ENCODE measurements at regions not wholly inside any gene's neighbourhood (a gene's known extent, or its start where the extent isn't known, plus 50 kb on each side); places are given as distances from the start of the nearest gene placed in this dataset.

DNA sequence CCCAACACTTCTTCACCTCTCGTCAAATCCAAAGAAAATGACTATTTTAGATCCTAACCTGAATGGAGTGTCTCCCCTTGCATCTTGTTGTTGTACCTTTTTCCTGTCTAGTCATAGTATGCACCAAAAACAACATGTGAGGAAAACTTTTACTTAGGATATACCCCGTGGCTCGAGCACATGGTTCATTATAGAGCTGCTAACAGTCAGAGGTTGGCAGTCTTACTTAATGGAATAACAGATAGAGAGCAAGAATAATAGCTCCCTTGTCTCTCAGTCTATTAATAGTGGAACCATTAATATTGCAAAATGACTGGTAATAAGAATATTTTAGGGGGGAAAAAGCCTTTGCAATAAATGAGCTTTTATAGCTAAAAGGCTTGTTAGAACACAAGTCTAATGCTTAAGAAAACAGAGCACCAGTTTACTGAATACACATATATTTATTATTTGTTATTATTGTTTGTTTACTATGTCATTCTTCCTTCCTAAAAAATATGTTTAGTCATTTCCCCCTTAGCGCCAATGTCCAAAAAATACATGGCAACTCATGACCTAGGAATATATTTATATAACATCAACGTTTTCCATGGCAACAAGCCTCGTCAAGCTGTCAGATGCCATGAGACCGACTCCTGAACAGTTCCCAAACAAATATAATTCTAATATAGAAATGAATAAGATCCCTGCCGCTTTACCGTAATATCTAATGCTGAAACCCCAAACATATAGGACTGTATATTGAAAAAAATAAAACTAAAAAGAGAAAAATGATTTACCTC is 592.4 kb downstream of the SOX5 start:
- DNase-seq (ENCODE audit: low read depth in 2 of 2), result no peak
- Histone ChIP-seq H3K9ac (ENCODE audit: insufficient read depth, low read length) (no peak overlapping the region), H3K4me2 (ENCODE audit: extremely low read depth, insufficient read depth, low read length) (no peak overlapping the region), H3K4me1 (ENCODE audit: control insufficient read depth, extremely low read depth, insufficient read depth, low read length) (no peaks in the 10 kb centered on the region), H4K20me1 (ENCODE audit: control insufficient read depth, extremely low read depth, insufficient read depth, low read length) (no peaks in the 10 kb centered on the region), H3K4me3 (replicated peaks in 1 of 4; ENCODE audit: control extremely low read depth in 1 of 4, insufficient read depth in 1 of 4, low read depth in 3 of 4, low read length in 4 of 4) (no peak overlapping the region), H3K79me2 (ENCODE audit: control insufficient read depth, insufficient read depth, low read length) (no peaks in the 10 kb centered on the region), H3K27ac (ENCODE audit: insufficient read depth, low read length) (no peak overlapping the region), H3K9me3 (ENCODE audit: control insufficient read depth, insufficient read depth, low read depth, low read length) (no peaks in the 10 kb centered on the region), H3K27me3 (ENCODE audit: control insufficient read depth, insufficient read depth, low read length) (no peaks in the 10 kb centered on the region), H3K36me3 (ENCODE audit: control insufficient read depth, insufficient read depth, low read length) (no peaks in the 10 kb centered on the region), H2AFZ (ENCODE audit: low read length) (no peak overlapping the region)
- no peak for TF ChIP-seq EZH2 (IDR thresholded peaks at IDR 0.05; ENCODE audit: low read length, missing control alignments)
- TF ChIP-seq, protein P1, sequence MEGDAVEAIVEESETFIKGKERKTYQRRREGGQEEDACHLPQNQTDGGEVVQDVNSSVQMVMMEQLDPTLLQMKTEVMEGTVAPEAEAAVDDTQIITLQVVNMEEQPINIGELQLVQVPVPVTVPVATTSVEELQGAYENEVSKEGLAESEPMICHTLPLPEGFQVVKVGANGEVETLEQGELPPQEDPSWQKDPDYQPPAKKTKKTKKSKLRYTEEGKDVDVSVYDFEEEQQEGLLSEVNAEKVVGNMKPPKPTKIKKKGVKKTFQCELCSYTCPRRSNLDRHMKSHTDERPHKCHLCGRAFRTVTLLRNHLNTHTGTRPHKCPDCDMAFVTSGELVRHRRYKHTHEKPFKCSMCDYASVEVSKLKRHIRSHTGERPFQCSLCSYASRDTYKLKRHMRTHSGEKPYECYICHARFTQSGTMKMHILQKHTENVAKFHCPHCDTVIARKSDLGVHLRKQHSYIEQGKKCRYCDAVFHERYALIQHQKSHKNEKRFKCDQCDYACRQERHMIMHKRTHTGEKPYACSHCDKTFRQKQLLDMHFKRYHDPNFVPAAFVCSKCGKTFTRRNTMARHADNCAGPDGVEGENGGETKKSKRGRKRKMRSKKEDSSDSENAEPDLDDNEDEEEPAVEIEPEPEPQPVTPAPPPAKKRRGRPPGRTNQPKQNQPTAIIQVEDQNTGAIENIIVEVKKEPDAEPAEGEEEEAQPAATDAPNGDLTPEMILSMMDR (conservative IDR thresholded peaks at IDR 0.05 in 1 of 2, IDR thresholded peaks at IDR 0.05 in 1 of 2; ENCODE audit: low read depth in 1 of 2, low read length in 2 of 2), result no peak

DNA sequence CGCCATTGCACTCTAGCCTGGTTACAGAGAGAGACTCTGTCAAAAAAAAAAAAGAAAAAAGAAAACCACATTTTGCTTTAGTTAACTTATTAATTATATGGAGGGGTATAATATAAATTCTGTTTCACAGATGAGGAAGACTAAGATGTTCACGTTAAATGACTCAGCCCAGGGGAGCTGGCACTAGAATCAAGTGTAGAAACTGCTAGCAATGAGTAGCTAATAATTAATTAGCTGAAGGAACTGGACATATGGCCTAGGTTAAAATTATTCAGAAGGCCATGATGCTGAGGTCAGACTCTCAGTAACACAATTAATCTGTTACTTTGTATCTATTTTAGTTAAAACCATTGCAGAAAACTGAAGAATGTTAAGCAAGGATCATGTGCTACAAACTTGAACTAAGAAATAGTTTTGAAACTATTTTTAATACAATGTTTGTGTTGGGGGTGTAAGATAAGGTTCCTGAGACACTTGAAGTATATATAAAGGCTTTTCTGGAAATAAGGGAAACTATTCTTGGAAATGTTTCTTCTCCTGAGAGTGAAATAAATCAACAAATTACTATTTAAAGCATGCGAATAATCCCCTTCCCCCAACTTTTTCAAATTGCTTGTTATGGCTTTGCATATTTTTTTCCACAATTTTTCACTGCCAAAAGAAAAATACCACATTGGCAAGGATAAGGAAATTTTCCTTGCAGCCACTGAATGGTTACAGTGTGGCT is 589.3 kb downstream of the SOX5 start:
- DNase-seq (ENCODE audit: low read depth in 2 of 2), result no peak
- H2AFZ ChIP-seq (ENCODE audit: low read length), result no peak overlapping the region
- no peaks in the 10 kb centered on the region for H3K79me2 ChIP-seq (ENCODE audit: control insufficient read depth, insufficient read depth, low read length)
- H4K20me1 ChIP-seq (ENCODE audit: control insufficient read depth, extremely low read depth, insufficient read depth, low read length), result no peaks in the 10 kb centered on the region
- H3K36me3 ChIP-seq (ENCODE audit: control insufficient read depth, insufficient read depth, low read length), result no peaks in the 10 kb centered on the region
- H3K9me3 ChIP-seq (ENCODE audit: control insufficient read depth, insufficient read depth, low read depth, low read length), result no peaks in the 10 kb centered on the region
- H3K27ac ChIP-seq (ENCODE audit: insufficient read depth, low read length), result no peak overlapping the region
- no peak overlapping the region for H3K9ac ChIP-seq (ENCODE audit: insufficient read depth, low read length)
- H3K4me1 ChIP-seq (ENCODE audit: control insufficient read depth, extremely low read depth, insufficient read depth, low read length), result no peaks in the 10 kb centered on the region
- H3K4me3 ChIP-seq (replicated peaks in 1 of 4; ENCODE audit: control extremely low read depth in 1 of 4, insufficient read depth in 1 of 4, low read depth in 3 of 4, low read length in 4 of 4), result no peak overlapping the region
- no peaks in the 10 kb centered on the region for H3K27me3 ChIP-seq (ENCODE audit: control insufficient read depth, insufficient read depth, low read length)
- TF ChIP-seq, protein P1 (conservative IDR thresholded peaks at IDR 0.05 in 1 of 2, IDR thresholded peaks at IDR 0.05 in 1 of 2; ENCODE audit: low read depth in 1 of 2, low read length in 2 of 2), result no peak
- TF ChIP-seq EZH2 (IDR thresholded peaks at IDR 0.05; ENCODE audit: low read length, missing control alignments), result no peak
- no peak overlapping the region for H3K4me2 ChIP-seq (ENCODE audit: extremely low read depth, insufficient read depth, low read length)

DNA sequence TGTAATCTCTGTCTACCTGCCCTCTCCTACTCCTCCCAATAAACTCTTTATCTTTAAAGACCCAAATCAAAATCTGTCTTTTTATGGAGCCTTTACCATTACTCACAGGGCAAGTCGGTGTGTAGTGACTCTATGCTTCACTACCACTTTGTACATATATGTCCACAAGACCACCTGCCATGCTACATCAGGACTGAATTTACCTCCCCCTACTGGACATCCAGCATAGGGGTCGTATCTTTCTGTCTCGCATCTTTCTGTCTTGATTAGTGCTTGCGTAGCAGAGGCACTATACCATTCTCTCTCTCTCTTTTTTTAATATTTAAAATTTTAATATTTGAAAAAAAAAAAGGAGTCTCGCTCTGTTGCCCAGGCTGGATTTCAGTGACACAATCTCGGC is 587.5 kb downstream of the SOX5 start:
- no peak overlapping the region for H2AFZ ChIP-seq (ENCODE audit: low read length)
- H3K9ac ChIP-seq (ENCODE audit: insufficient read depth, low read length), result no peak overlapping the region
- H3K4me2 ChIP-seq (ENCODE audit: extremely low read depth, insufficient read depth, low read length), result no peak overlapping the region
- H3K27me3 ChIP-seq (ENCODE audit: control insufficient read depth, insufficient read depth, low read length), result no peaks in the 10 kb centered on the region
- H3K79me2 ChIP-seq (ENCODE audit: control insufficient read depth, insufficient read depth, low read length), result no peaks in the 10 kb centered on the region
- H4K20me1 ChIP-seq (ENCODE audit: control insufficient read depth, extremely low read depth, insufficient read depth, low read length), result no peaks in the 10 kb centered on the region
- no peaks in the 10 kb centered on the region for H3K36me3 ChIP-seq (ENCODE audit: control insufficient read depth, insufficient read depth, low read length)
- no peak overlapping the region for H3K27ac ChIP-seq (ENCODE audit: insufficient read depth, low read length)
- TF ChIP-seq, protein P1 (conservative IDR thresholded peaks at IDR 0.05 in 1 of 2, IDR thresholded peaks at IDR 0.05 in 1 of 2; ENCODE audit: low read depth in 1 of 2, low read length in 2 of 2), result no peak
- TF ChIP-seq EZH2 (IDR thresholded peaks at IDR 0.05; ENCODE audit: low read length, missing control alignments), result no peak
- no peak for DNase-seq (ENCODE audit: low read depth in 2 of 2)
- no peaks in the 10 kb centered on the region for H3K4me1 ChIP-seq (ENCODE audit: control insufficient read depth, extremely low read depth, insufficient read depth, low read length)
- no peak overlapping the region for H3K4me3 ChIP-seq (replicated peaks in 1 of 4; ENCODE audit: control extremely low read depth in 1 of 4, insufficient read depth in 1 of 4, low read depth in 3 of 4, low read length in 4 of 4)
- no peaks in the 10 kb centered on the region for H3K9me3 ChIP-seq (ENCODE audit: control insufficient read depth, insufficient read depth, low read depth, low read length)
